GM18873 (cell line): ENCODE measurements at regions not wholly inside any gene's neighbourhood (a gene's known extent, or its start where the extent isn't known, plus 50 kb on each side); places are given as distances from the start of the nearest gene placed in this dataset.

Source experiments
- ATAC-seq: cut with Tn5 transposase; IDR thresholded peaks from one replicate; pipeline ENCODE4 v1.9.1; 2021; ENCODE audit warnings: mild to moderate bottlenecking, moderate library complexity, moderate number of reproducible peaks; ENCODE audit not compliant: unreplicated experiment, low FRiP score

GRCh38 chr14:51501746-51502145 is 150.0 kb upstream of the FRMD6 start:
- ATAC-seq, result no peak

- ATAC-seq, result no peak
Measured at GRCh38 chr14:51504669-51505068, 147.0 kb upstream of the FRMD6 start.

GRCh38 chr14:51507511-51507905 is 144.2 kb upstream of the FRMD6 start:
- ATAC-seq, result no peak

GRCh38 chr14:51507906-51508511 is 143.7 kb upstream of the FRMD6 start:
- no peak for ATAC-seq

- ATAC-seq, result no peak
Measured at GRCh38 chr14:51511265-51511664, 140.4 kb upstream of the FRMD6 start.

GRCh38 chr14:51512316-51512715 is 139.4 kb upstream of the FRMD6 start:
- ATAC-seq, result no peak

- ATAC-seq, result no peak
Measured at GRCh38 chr14:51513281-51513680, 138.4 kb upstream of the FRMD6 start.

- ATAC-seq, result no peak
Measured at GRCh38 chr14:51513933-51514332, 137.8 kb upstream of the FRMD6 start.

GRCh38 chr14:51515611-51516010 is 136.1 kb upstream of the FRMD6 start:
- ATAC-seq, result no peak

GRCh38 chr14:51516706-51517395 is 134.9 kb upstream of the FRMD6 start:
- ATAC-seq, result no peak

- no peak for ATAC-seq
Measured at GRCh38 chr14:51518280-51518679, 133.4 kb upstream of the FRMD6 start.

- no peak for ATAC-seq
Measured at GRCh38 chr14:51518711-51519110, 133.0 kb upstream of the FRMD6 start.

- no peak for ATAC-seq
Measured at GRCh38 chr14:51520087-51520486, 131.6 kb upstream of the FRMD6 start.

- no peak for ATAC-seq
Measured at GRCh38 chr14:51521764-51522163, 129.9 kb upstream of the FRMD6 start.

GRCh38 chr14:51523243-51523642 is 128.5 kb upstream of the FRMD6 start:
- no peak for ATAC-seq

GRCh38 chr14:51525739-51526138 is 126.0 kb upstream of the FRMD6 start:
- no peak for ATAC-seq

GRCh38 chr14:51527073-51527472 is 124.6 kb upstream of the FRMD6 start:
- ATAC-seq, result no peak

- ATAC-seq, result no peak
Measured at GRCh38 chr14:51529736-51530135, 122.0 kb upstream of the FRMD6 start.

- no peak for ATAC-seq
Measured at GRCh38 chr14:51533160-51533559, 118.5 kb upstream of the FRMD6 start.

GRCh38 chr14:51533872-51534553 is 117.7 kb upstream of the FRMD6 start:
- no peak for ATAC-seq

- ATAC-seq, result no peak
Measured at GRCh38 chr14:51534610-51535011, 117.1 kb upstream of the FRMD6 start.
